Stimulated activated naive CD4-positive, alpha-beta T cell (primary cell): ENCODE measurements at regions not wholly inside any gene's neighbourhood (a gene's known extent, or its start where the extent isn't known, plus 50 kb on each side); places are given as distances from the start of the nearest gene placed in this dataset.
"Not testable (repeated sequence)": the region's sequence is repeated elsewhere in the genome, so short reads cannot be mapped to it uniquely, and the experiment has no call there.

Source experiments
- DNase-seq, 6 experiments: peaks; one replicate each; lab custom pipeline; 2025; lab: John Stamatoyannopoulos, UW

GRCh38 chr11:69205743-69206612 is 50.2 kb downstream of the SMIM38 start:
- DNase-seq, result no peak

GRCh38 chr11:69206613-69206965 is 50.9 kb downstream of the SMIM38 start:
- DNase-seq, result not testable (repeated sequence)

GRCh38 chr11:69207165-69207889 is 51.6 kb downstream of the SMIM38 start:
- DNase-seq, result no peak

GRCh38 chr11:69208190-69209037 is 52.7 kb downstream of the SMIM38 start:
- no peak for DNase-seq

- DNase-seq, result no peak
Measured at GRCh38 chr11:69209038-69209350, 53.3 kb downstream of the SMIM38 start.

- DNase-seq, result no peak
Measured at GRCh38 chr11:69209421-69210309, 53.9 kb downstream of the SMIM38 start.

GRCh38 chr11:69210310-69211035 is 54.7 kb downstream of the SMIM38 start:
- DNase-seq, result no peak

- DNase-seq, result no peak
Measured at GRCh38 chr11:69211540-69211919, 55.8 kb downstream of the SMIM38 start.

GRCh38 chr11:69211920-69212797 is 56.4 kb downstream of the SMIM38 start:
- no peak for DNase-seq

- no peak for DNase-seq
Measured at GRCh38 chr11:69212798-69213110, 57.0 kb downstream of the SMIM38 start.

- no peak for DNase-seq
Measured at GRCh38 chr11:69213316-69213715, 57.6 kb downstream of the SMIM38 start.

- no peak for DNase-seq
Measured at GRCh38 chr11:69213964-69214363, 58.2 kb downstream of the SMIM38 start.

- DNase-seq, result no peak
Measured at GRCh38 chr11:69215216-69215615, 59.5 kb downstream of the SMIM38 start.

GRCh38 chr11:69215784-69216415 is 60.2 kb downstream of the SMIM38 start:
- DNase-seq, result no peak

- no peak for DNase-seq
Measured at GRCh38 chr11:69216647-69217051, 60.9 kb downstream of the SMIM38 start.

GRCh38 chr11:69217276-69218105 is 61.8 kb downstream of the SMIM38 start:
- DNase-seq, result no peak

- no peak for DNase-seq
Measured at GRCh38 chr11:69218271-69218682, 62.5 kb downstream of the SMIM38 start.

GRCh38 chr11:69218946-69219720 is 63.4 kb downstream of the SMIM38 start:
- DNase-seq, result no peak
